GF-D8 (cell line): ENCODE measurements at regions not wholly inside any gene's neighbourhood (a gene's known extent, or its start where the extent isn't known, plus 50 kb on each side); places are given as distances from the start of the nearest gene placed in this dataset.
"Not testable (repeated sequence)": the region's sequence is repeated elsewhere in the genome, so short reads cannot be mapped to it uniquely, and the experiment has no call there.

Experiments used
- DNase-seq: peaks from one replicate; lab custom pipeline; 2025; lab: John Stamatoyannopoulos, UW

- no peak for DNase-seq
These were observed 645.5 kb upstream of the NOVA1 start for GRCh38 chr14:27243365-27243764.

GRCh38 chr14:27245947-27246346 lies 648.1 kb upstream of the NOVA1 start:
- DNase-seq, result no peak

- no peak for DNase-seq
These were observed 656.1 kb upstream of the NOVA1 start for GRCh38 chr14:27253966-27254365.

GRCh38 chr14:27256805-27257204 lies 659.0 kb upstream of the NOVA1 start:
- DNase-seq, result no peak

GRCh38 chr14:27267876-27268275 lies 670.0 kb upstream of the NOVA1 start:
- DNase-seq, result no peak

- DNase-seq, result no peak
These were observed 672.9 kb upstream of the NOVA1 start for GRCh38 chr14:27270716-27271115.

- DNase-seq, result no peak
These were observed 680.5 kb upstream of the NOVA1 start for GRCh38 chr14:27278341-27278740.

GRCh38 chr14:27305441-27305945 lies 707.7 kb upstream of the NOVA1 start:
- DNase-seq, result no peak

GRCh38 chr14:27312730-27313129 lies 714.9 kb upstream of the NOVA1 start:
- DNase-seq, result not testable (repeated sequence)

- no peak for DNase-seq
These were observed 716.4 kb upstream of the NOVA1 start for GRCh38 chr14:27314231-27314630.

- DNase-seq, result no peak
These were observed 717.6 kb upstream of the NOVA1 start for GRCh38 chr14:27315477-27315876.

- no peak for DNase-seq
These were observed 718.1 kb upstream of the NOVA1 start for GRCh38 chr14:27315947-27316346.

GRCh38 chr14:27318774-27319420 lies 721.1 kb upstream of the NOVA1 start:
- no peak for DNase-seq

GRCh38 chr14:27320261-27320660 lies 722.4 kb upstream of the NOVA1 start:
- DNase-seq, result no peak

- no peak for DNase-seq
These were observed 729.3 kb upstream of the NOVA1 start for GRCh38 chr14:27327095-27327494.

GRCh38 chr14:27338012-27338411 lies 740.2 kb upstream of the NOVA1 start:
- DNase-seq, result no peak

GRCh38 chr14:27363036-27363435 lies 765.2 kb upstream of the NOVA1 start:
- DNase-seq, result not testable (repeated sequence)

- no peak for DNase-seq
These were observed 768.8 kb upstream of the NOVA1 start for GRCh38 chr14:27366596-27366995.

- DNase-seq, result no peak
These were observed 769.5 kb upstream of the NOVA1 start for GRCh38 chr14:27367345-27367744.

- no peak for DNase-seq
These were observed 772.2 kb upstream of the NOVA1 start for GRCh38 chr14:27370074-27370473.

- no peak for DNase-seq
These were observed 772.9 kb upstream of the NOVA1 start for GRCh38 chr14:27370775-27371174.

- no peak for DNase-seq
These were observed 773.4 kb upstream of the NOVA1 start for GRCh38 chr14:27371209-27371608.

- DNase-seq, result no peak
These were observed 774.0 kb upstream of the NOVA1 start for GRCh38 chr14:27371868-27372267.

- DNase-seq, result no peak
These were observed 774.9 kb upstream of the NOVA1 start for GRCh38 chr14:27372771-27373170.
